ENCODE measurements at regions not wholly inside any gene's neighbourhood (a gene's known extent, or its start where the extent isn't known, plus 50 kb on each side); places are given as distances from the start of the nearest gene placed in this dataset.

- H2BK5ac ChIP-seq (ENCODE audit: low read length), result no peak overlapping the region
- no peak overlapping the region for H3K18ac ChIP-seq (ENCODE audit: low read length)
- no peak overlapping the region for H2BK15ac ChIP-seq (ENCODE audit: low read length)
- no peaks in the 10 kb centered on the region for H3K9me3 ChIP-seq (replicated peaks in 1 of 2; ENCODE audit: control insufficient read depth in 2 of 2, insufficient read depth in 1 of 2, low read depth in 1 of 2, low read length in 2 of 2)
- no peak overlapping the region for H2AK5ac ChIP-seq (ENCODE audit: low read depth, low read length)
- H3K4me1 ChIP-seq (ENCODE audit: control insufficient read depth in 2 of 2, insufficient read depth in 1 of 2, low read depth in 1 of 2, low read length in 2 of 2), result no peaks in the 10 kb centered on the region
- no peak overlapping the region for H4K91ac ChIP-seq (ENCODE audit: low read depth, low read length, poor library complexity)
- H3K9ac ChIP-seq (ENCODE audit: low read depth, low read length, poor library complexity), result no peak overlapping the region
- no peak overlapping the region for H3K4me2 ChIP-seq (ENCODE audit: insufficient read depth, low read length, poor library complexity, severe bottlenecking)
- no peak overlapping the region for H3K23ac ChIP-seq (ENCODE audit: low read depth, low read length, poor library complexity)
- no peak for DNase-seq (ENCODE audit: low spot score)
- H2BK120ac ChIP-seq (ENCODE audit: low read depth, low read length), result no peak overlapping the region
- H3K27ac ChIP-seq (replicated peaks; ENCODE audit: low read length), result no peak overlapping the region
- no peak overlapping the region for H3K4me3 ChIP-seq (ENCODE audit: low read length in 2 of 2)
- H4K8ac ChIP-seq (ENCODE audit: low read depth, low read length), result no peak overlapping the region
- no peak overlapping the region for H2BK12ac ChIP-seq (ENCODE audit: low read length)
- H3K14ac ChIP-seq (ENCODE audit: low read length), result no peak overlapping the region
- WGBS, 2 donors (ENCODE audit: extremely low coverage in 2 of 2, insufficient read length in 2 of 2, insufficient replicate concordance in 1 of 2), result no CpG with 5 or more reads among the region's 3 CpGs
- H3K27me3 ChIP-seq (ENCODE audit: control insufficient read depth in 3 of 3, insufficient read depth in 3 of 3, low read depth in 1 of 3, low read length in 3 of 3), result no peaks in the 10 kb centered on the region
- H3K4ac ChIP-seq (ENCODE audit: low read length), result no peak overlapping the region
- H2AFZ ChIP-seq (ENCODE audit: low read length), result no peak overlapping the region
- H3K79me1 ChIP-seq (ENCODE audit: low read depth, low read length), result no peaks in the 10 kb centered on the region
- no peaks in the 10 kb centered on the region for H3K36me3 ChIP-seq (replicated peaks in 1 of 2; ENCODE audit: control insufficient read depth in 2 of 2, insufficient read depth in 2 of 2, low read length in 2 of 2)
Observed at GRCh38 chr16:19980632-19981265, 92.9 kb downstream of the GPR139 start.

- Histone ChIP-seq H2BK15ac (ENCODE audit: low read length) (no peak overlapping the region), H3K79me1 (ENCODE audit: low read depth, low read length) (no peaks in the 10 kb centered on the region), H3K14ac (ENCODE audit: low read length) (no peak overlapping the region), H3K27me3 (ENCODE audit: control insufficient read depth in 3 of 3, insufficient read depth in 3 of 3, low read depth in 1 of 3, low read length in 3 of 3) (no peaks in the 10 kb centered on the region), H4K8ac (ENCODE audit: low read depth, low read length) (no peak overlapping the region), H3K4me1 (ENCODE audit: control insufficient read depth in 2 of 2, insufficient read depth in 1 of 2, low read depth in 1 of 2, low read length in 2 of 2) (peaks cover 0 to under 1% of the 10 kb centered on the region in 2 donors), H2BK120ac (ENCODE audit: low read depth, low read length) (no peak overlapping the region), H2BK5ac (ENCODE audit: low read length) (no peak overlapping the region), H3K36me3 (replicated peaks in 1 of 2; ENCODE audit: control insufficient read depth in 2 of 2, insufficient read depth in 2 of 2, low read length in 2 of 2) (no peaks in the 10 kb centered on the region), H3K18ac (ENCODE audit: low read length) (no peak overlapping the region), H3K27ac (replicated peaks; ENCODE audit: low read length) (no peak overlapping the region), H3K4me2 (ENCODE audit: insufficient read depth, low read length, poor library complexity, severe bottlenecking) (no peak overlapping the region), H2AK5ac (ENCODE audit: low read depth, low read length) (no peak overlapping the region), H4K91ac (ENCODE audit: low read depth, low read length, poor library complexity) (no peak overlapping the region), H2BK12ac (ENCODE audit: low read length) (no peak overlapping the region), H3K4me3 (ENCODE audit: low read length in 2 of 2) (no peak overlapping the region), H3K23ac (ENCODE audit: low read depth, low read length, poor library complexity) (no peak overlapping the region), H2AFZ (ENCODE audit: low read length) (no peak overlapping the region), H3K4ac (ENCODE audit: low read length) (no peak overlapping the region), H3K9ac (ENCODE audit: low read depth, low read length, poor library complexity) (no peak overlapping the region), H3K9me3 (replicated peaks in 1 of 2; ENCODE audit: control insufficient read depth in 2 of 2, insufficient read depth in 1 of 2, low read depth in 1 of 2, low read length in 2 of 2) (no peaks in the 10 kb centered on the region)
- WGBS, 2 donors (ENCODE audit: extremely low coverage in 2 of 2, insufficient read length in 2 of 2, insufficient replicate concordance in 1 of 2), result no CpG with 5 or more reads among the region's 4 CpGs
- DNase-seq (ENCODE audit: low spot score), result no peak
Observed at GRCh38 chr16:19979638-19980037, 94.1 kb downstream of the GPR139 start.

- Histone ChIP-seq H4K91ac (ENCODE audit: low read depth, low read length, poor library complexity) (no peak overlapping the region), H3K4ac (ENCODE audit: low read length) (no peak overlapping the region), H3K18ac (ENCODE audit: low read length) (no peak overlapping the region), H3K23ac (ENCODE audit: low read depth, low read length, poor library complexity) (no peak overlapping the region), H3K79me1 (ENCODE audit: low read depth, low read length) (no peaks in the 10 kb centered on the region), H2BK15ac (ENCODE audit: low read length) (no peak overlapping the region), H2BK5ac (ENCODE audit: low read length) (no peak overlapping the region), H3K9ac (ENCODE audit: low read depth, low read length, poor library complexity) (no peak overlapping the region), H3K27ac (replicated peaks; ENCODE audit: low read length) (no peak overlapping the region), H3K4me3 (ENCODE audit: low read length in 2 of 2) (no peak overlapping the region), H3K14ac (ENCODE audit: low read length) (no peak overlapping the region), H2BK120ac (ENCODE audit: low read depth, low read length) (no peak overlapping the region), H4K8ac (ENCODE audit: low read depth, low read length) (no peak overlapping the region), H3K4me2 (ENCODE audit: insufficient read depth, low read length, poor library complexity, severe bottlenecking) (no peak overlapping the region), H2BK12ac (ENCODE audit: low read length) (no peak overlapping the region), H2AFZ (ENCODE audit: low read length) (no peak overlapping the region), H3K36me3 (replicated peaks in 1 of 2; ENCODE audit: control insufficient read depth in 2 of 2, insufficient read depth in 2 of 2, low read length in 2 of 2) (no peaks in the 10 kb centered on the region), H3K4me1 (ENCODE audit: control insufficient read depth in 2 of 2, insufficient read depth in 1 of 2, low read depth in 1 of 2, low read length in 2 of 2) (peaks cover 0 to 2% of the 10 kb centered on the region in 2 donors), H3K27me3 (ENCODE audit: control insufficient read depth in 3 of 3, insufficient read depth in 3 of 3, low read depth in 1 of 3, low read length in 3 of 3) (no peaks in the 10 kb centered on the region), H2AK5ac (ENCODE audit: low read depth, low read length) (no peak overlapping the region), H3K9me3 (replicated peaks in 1 of 2; ENCODE audit: control insufficient read depth in 2 of 2, insufficient read depth in 1 of 2, low read depth in 1 of 2, low read length in 2 of 2) (no peaks in the 10 kb centered on the region)
- no peak for DNase-seq (ENCODE audit: low spot score)
- WGBS, 2 donors (ENCODE audit: extremely low coverage in 2 of 2, insufficient read length in 2 of 2, insufficient replicate concordance in 1 of 2), result no CpG with 5 or more reads among the region's 4 CpGs
Observed at GRCh38 chr16:19974607-19975006, 90.0 kb upstream of the GPRC5B start.

GRCh38 chr16:19972111-19972510 lies 87.5 kb upstream of the GPRC5B start:
- no peak overlapping the region for H2AFZ ChIP-seq (ENCODE audit: low read length)
- H3K9ac ChIP-seq (ENCODE audit: low read depth, low read length, poor library complexity), result no peak overlapping the region
- H3K9me3 ChIP-seq (replicated peaks in 1 of 2; ENCODE audit: control insufficient read depth in 2 of 2, insufficient read depth in 1 of 2, low read depth in 1 of 2, low read length in 2 of 2), result peaks cover 0 to 2% of the 10 kb centered on the region in 2 donors
- no peak for DNase-seq (ENCODE audit: low spot score)
- no peak overlapping the region for H4K8ac ChIP-seq (ENCODE audit: low read depth, low read length)
- H2BK15ac ChIP-seq (ENCODE audit: low read length), result no peak overlapping the region
- no peaks in the 10 kb centered on the region for H3K79me1 ChIP-seq (ENCODE audit: low read depth, low read length)
- H3K27ac ChIP-seq (replicated peaks; ENCODE audit: low read length), result no peak overlapping the region
- no peak overlapping the region for H2BK5ac ChIP-seq (ENCODE audit: low read length)
- H3K36me3 ChIP-seq (replicated peaks in 1 of 2; ENCODE audit: control insufficient read depth in 2 of 2, insufficient read depth in 2 of 2, low read length in 2 of 2), result no peaks in the 10 kb centered on the region
- H3K18ac ChIP-seq (ENCODE audit: low read length), result no peak overlapping the region
- no peak overlapping the region for H3K4me2 ChIP-seq (ENCODE audit: insufficient read depth, low read length, poor library complexity, severe bottlenecking)
- WGBS, 2 donors (ENCODE audit: extremely low coverage in 2 of 2, insufficient read length in 2 of 2, insufficient replicate concordance in 1 of 2), result no CpG with 5 or more reads among the region's 4 CpGs
- no peak overlapping the region for H3K4me3 ChIP-seq (ENCODE audit: low read length in 2 of 2)
- H3K27me3 ChIP-seq (ENCODE audit: control insufficient read depth in 3 of 3, insufficient read depth in 3 of 3, low read depth in 1 of 3, low read length in 3 of 3), result no peaks in the 10 kb centered on the region
- H2AK5ac ChIP-seq (ENCODE audit: low read depth, low read length), result no peak overlapping the region
- H3K4ac ChIP-seq (ENCODE audit: low read length), result no peak overlapping the region
- no peak overlapping the region for H2BK120ac ChIP-seq (ENCODE audit: low read depth, low read length)
- H2BK12ac ChIP-seq (ENCODE audit: low read length), result no peak overlapping the region
- peaks cover 0 to 5% of the 10 kb centered on the region in 2 donors for H3K4me1 ChIP-seq (ENCODE audit: control insufficient read depth in 2 of 2, insufficient read depth in 1 of 2, low read depth in 1 of 2, low read length in 2 of 2)
- no peak overlapping the region for H3K14ac ChIP-seq (ENCODE audit: low read length)
- H3K23ac ChIP-seq (ENCODE audit: low read depth, low read length, poor library complexity), result no peak overlapping the region
- H4K91ac ChIP-seq (ENCODE audit: low read depth, low read length, poor library complexity), result no peak overlapping the region
